ENCODE measurements at regions not wholly inside any gene's neighbourhood (a gene's known extent, or its start where the extent isn't known, plus 50 kb on each side); places are given as distances from the start of the nearest gene placed in this dataset.

GRCh38 chr6:48893048-48893447, 570.0 kb downstream of the MMUT start:
- DNase-seq, result no peak

GRCh38 chr6:48891308-48891707, 571.7 kb downstream of the MMUT start:
- DNase-seq, result no peak

GRCh38 chr6:48889429-48889828, 573.6 kb downstream of the MMUT start:
- DNase-seq, result no peak

- DNase-seq, result no peak
These were observed 579.9 kb downstream of the MMUT start for GRCh38 chr6:48883116-48883515.

GRCh38 chr6:48881551-48881950, 581.5 kb downstream of the MMUT start:
- no peak for DNase-seq

- no peak for DNase-seq
These were observed 593.5 kb downstream of the MMUT start for GRCh38 chr6:48869595-48869994.

- no peak for DNase-seq
These were observed 596.4 kb downstream of the MMUT start for GRCh38 chr6:48866682-48867081.

GRCh38 chr6:48860175-48860574, 602.9 kb downstream of the MMUT start:
- DNase-seq, result no peak

GRCh38 chr6:48859562-48860123, 603.4 kb downstream of the MMUT start:
- no peak for DNase-seq

GRCh38 chr6:48845219-48845618, 617.8 kb downstream of the MMUT start:
- DNase-seq, result no peak

- DNase-seq, result no peak
These were observed 618.4 kb downstream of the MMUT start for GRCh38 chr6:48844696-48845095.

GRCh38 chr6:48840896-48841295, 622.2 kb downstream of the MMUT start:
- no peak for DNase-seq

GRCh38 chr6:48839206-48839605, 623.8 kb downstream of the MMUT start:
- DNase-seq, result no peak

- DNase-seq, result no peak
These were observed 625.3 kb downstream of the MMUT start for GRCh38 chr6:48837744-48838143.

- no peak for DNase-seq
These were observed 627.6 kb downstream of the MMUT start for GRCh38 chr6:48835421-48835958.

GRCh38 chr6:48834706-48835105, 628.3 kb downstream of the MMUT start:
- DNase-seq, result no peak

- DNase-seq, result no peak
These were observed 629.1 kb downstream of the MMUT start for GRCh38 chr6:48833916-48834315.

GRCh38 chr6:48826901-48827701, 636.0 kb downstream of the MMUT start:
- no peak for DNase-seq

GRCh38 chr6:48826152-48826515, 636.9 kb downstream of the MMUT start:
- no peak for DNase-seq

GRCh38 chr6:48825501-48826151, 637.4 kb downstream of the MMUT start:
- DNase-seq, result no peak

- no peak for DNase-seq
These were observed 645.0 kb downstream of the MMUT start for GRCh38 chr6:48818052-48818412.

- DNase-seq, result no peak
These were observed 645.6 kb downstream of the MMUT start for GRCh38 chr6:48817333-48818051.

- no peak for DNase-seq
These were observed 648.1 kb downstream of the MMUT start for GRCh38 chr6:48814957-48815356.

Measured in NCI-H510A (cell line).